Stimulated activated CD4-positive, alpha-beta T cell treated with anti-CD3 and anti-CD28 coated beads, Interleukin-1b, Interleukin-23, amount 100 ng/mL, for 1 hour (primary cell): ENCODE measurements at regions not wholly inside any gene's neighbourhood (a gene's known extent, or its start where the extent isn't known, plus 50 kb on each side); places are given as distances from the start of the nearest gene placed in this dataset.

Experiments used
- DNase-seq, 2 donors: peaks; one replicate each; pipeline ENCODE4 v3.0.0-alpha.2; 2020; ENCODE audit warnings: low read depth in 2 of 2

GRCh38 chr14:32004300-32004699, 72.8 kb upstream of the ARHGAP5 start:
- DNase-seq = no peak

- DNase-seq = no peak
These were observed 71.5 kb upstream of the ARHGAP5 start for GRCh38 chr14:32005628-32006027.

DNA sequence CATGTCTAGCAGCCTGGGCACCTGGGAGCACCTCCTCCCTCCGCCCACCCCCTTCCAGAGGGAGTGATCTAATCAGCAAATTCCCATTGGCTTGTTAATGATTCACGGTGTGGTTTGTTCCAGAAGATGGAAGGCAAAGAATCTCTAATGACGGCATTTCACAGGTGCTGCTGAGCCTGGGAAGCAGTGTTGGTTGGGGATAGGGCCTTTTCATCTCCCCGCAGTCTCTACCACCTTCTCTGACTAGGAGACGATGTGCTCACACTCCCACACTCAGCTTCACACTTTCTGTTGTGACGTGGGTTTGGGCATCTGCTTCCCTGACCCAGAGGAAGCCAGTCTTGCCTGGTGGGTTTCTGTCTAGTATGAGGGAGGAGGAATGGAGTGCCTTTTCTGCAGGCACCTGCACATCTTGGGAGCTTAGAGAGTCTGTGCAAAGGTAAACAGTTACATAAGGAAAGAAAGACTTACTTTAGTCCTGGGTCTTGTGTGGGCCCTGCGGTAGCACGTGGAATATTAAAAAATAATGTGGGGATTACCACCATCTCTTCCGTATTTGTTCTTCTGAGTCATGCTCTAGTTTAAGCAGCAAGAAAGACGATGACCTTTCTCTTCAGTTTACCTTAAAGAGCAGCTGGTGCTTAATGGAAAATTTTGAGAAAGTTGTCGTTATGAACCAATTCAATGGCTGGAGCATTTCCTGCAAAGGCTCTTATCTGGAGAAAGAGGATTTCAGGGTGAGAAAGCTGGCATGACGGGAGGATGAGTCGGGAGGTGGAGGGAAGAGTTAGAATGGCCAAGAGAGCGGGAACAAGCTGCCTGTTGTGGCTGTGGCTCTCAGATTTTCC, 70.6 kb upstream of the ARHGAP5 start:
- DNase-seq = no peak

DNA sequence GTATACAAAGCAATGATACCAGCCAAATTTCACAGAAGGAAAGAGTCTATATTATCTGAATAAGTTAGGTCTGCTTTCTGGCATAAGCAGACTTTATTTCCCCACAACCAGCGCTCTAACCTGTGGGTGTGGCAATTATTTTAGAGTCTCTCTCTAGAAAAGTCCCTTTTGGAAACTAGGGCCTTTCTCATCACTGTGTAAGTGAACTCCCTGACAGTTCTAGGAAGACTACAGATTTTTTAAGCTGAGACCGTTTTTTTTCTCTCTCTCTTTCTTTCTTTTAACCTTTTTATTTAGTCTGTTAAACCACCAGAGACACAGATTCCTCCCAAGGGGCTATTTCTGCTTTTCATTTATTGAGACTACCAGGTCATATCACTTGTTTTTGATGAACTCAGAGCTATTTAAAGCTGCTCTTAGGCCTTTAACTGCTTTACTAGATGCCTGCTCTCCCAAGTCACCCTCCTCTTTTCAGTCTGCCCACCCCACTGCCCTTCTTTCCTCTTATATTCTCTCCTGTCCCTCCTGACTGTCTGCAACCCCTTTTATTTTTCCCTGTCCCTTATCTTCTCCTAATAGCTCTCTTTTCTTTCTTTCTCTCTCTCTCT, 69.2 kb upstream of the ARHGAP5 start:
- no peak for DNase-seq

DNA sequence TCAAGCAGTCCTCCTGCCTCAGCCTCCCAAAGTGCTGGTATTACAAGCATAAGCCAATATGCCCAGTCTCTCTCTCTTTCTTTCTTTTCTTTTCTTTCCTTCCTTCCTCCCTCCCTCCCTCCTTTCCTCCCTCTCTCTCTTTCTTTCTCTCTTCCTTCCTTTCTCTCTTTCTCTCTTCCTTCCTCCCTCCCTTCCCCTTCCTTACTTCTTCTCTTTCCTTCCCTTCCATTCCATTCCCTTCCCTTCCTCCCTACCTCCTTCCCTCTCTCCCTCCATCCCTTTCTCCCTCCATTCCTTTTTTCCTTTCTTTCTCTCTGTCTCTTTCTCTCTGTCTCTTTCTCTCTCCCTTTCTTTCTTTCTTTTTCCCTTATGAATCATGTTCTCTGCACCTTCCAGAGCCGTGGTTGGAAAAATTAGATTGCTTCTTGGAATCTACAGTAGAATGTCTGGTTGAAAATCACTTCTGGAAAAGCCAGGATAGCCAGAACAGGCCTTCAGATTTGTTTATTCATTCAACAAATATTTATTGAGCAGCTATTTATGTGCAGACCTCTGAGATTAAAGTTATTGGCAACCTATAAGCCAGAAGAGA, 68.4 kb upstream of the ARHGAP5 start:
- DNase-seq = no peak

DNA sequence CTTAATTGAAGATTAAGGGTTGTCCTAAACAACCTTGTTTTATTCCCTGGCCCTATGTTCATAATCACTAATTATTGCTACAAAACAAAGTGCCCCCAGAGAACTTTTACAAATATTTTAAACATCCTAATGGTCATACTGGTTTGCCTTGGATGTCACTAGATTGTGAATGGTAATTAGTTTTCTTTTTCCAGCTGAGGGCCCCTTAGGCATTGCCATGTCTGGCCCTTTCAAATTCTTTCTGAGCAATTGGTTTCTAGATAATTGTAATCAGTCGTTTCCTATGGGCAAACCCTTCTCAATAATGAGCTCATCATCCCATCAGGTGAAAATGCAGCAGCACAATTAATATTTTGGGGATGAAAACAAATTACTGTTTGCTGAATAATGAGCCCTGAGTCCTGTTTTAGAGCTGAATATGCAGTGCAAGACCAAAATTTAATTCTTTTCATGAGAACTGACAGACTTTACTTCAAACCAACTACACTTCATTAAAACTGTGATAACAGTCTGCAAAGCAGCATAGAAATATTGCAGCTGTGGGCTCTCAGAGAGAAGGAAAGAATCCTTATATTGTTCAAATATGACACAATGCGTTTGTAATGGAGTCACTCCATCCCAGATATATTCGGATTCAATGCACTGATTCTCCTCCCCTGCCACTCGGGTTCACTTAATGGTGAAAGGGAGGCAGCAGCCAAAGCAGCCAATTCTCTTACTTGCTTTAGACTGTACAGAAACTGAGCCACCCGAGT, 67.7 kb upstream of the ARHGAP5 start:
- DNase-seq = no peak

- no peak for DNase-seq
These were observed 67.0 kb upstream of the ARHGAP5 start for GRCh38 chr14:32009976-32010581.

- no peak for DNase-seq
These were observed 66.4 kb upstream of the ARHGAP5 start for GRCh38 chr14:32010604-32011125.

- DNase-seq = no peak
These were observed 65.9 kb upstream of the ARHGAP5 start for GRCh38 chr14:32011225-32011624.

DNA sequence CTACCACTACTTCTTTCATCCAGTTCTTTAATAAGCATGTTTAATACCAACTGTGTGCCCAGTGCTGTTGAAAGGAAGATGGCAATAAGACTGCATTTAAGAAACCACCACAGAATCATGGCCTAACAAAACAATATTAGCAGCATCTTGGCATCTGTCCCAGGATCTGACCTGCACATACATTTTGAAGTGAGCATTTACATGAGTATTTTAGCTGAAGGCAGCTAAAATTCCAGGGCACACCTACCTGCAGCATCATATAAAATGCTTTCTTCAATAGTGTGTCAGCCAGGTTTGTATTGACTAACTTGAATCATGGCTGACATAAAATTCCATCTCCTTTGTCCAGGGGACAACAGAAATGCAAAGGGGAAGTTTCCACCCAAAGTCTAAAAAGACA, 65.0 kb upstream of the ARHGAP5 start:
- DNase-seq = no peak

DNA sequence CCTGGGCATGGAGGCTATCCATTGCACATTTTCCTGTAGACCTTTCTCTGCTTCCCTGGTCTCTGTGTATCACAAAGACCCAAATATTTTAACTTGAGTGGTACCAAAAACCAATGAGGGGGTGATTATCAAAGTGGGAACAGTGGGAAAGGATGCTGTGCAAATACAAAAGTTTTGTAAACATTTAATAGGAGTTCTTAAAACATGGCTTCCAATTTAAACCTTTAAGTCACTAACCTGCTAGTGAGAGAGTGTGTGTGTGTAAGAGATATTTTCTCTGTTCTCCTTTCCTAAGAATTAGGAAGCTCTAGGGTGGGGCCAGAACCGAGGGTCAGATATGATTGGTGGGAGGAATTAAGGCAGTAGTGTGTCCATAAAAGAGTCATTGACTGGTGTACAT, 64.5 kb upstream of the ARHGAP5 start:
- DNase-seq = no peak

GRCh38 chr14:32013083-32013482, 64.0 kb upstream of the ARHGAP5 start:
- DNase-seq = no peak

- no peak for DNase-seq
These were observed 63.0 kb upstream of the ARHGAP5 start for GRCh38 chr14:32014057-32014456.

DNA sequence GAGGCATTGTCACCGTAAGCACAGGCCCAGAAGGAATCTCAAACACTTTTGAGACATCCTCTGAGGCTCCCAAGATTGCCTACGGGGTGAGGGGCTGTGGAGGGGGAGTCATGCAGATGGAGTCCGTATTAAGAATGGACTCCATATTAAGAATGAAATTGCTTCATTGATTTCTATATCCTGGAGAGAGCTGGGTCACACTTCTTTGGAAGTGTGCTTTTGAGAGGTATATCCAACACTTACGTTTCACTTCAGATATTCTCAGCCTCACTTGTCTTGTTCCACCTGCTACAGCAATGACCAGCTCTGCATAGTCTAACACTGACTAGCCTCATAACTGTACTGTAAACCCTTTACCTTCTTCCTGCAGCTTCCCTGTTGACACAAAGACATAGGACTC, 62.6 kb upstream of the ARHGAP5 start:
- no peak for DNase-seq

DNA sequence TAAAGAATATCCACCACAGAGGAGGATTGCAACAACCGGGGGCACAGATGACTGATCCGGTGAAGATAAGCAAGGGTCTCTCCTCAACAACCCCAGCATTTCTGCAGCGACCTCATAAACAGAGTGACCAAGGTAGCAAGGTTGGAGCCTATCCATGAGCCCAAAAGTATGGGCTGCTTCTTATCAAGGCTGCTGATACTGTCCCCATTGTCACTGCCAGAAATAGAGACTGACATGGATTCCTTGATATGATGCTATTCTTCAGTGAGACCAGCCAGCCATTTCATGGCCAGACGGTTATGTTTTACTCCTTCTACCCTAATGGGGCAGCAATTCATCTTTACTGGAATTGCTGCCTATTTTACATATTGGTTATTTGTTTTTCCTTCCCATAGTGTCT, 61.9 kb upstream of the ARHGAP5 start:
- no peak for DNase-seq

- no peak for DNase-seq
These were observed 59.5 kb upstream of the ARHGAP5 start for GRCh38 chr14:32017587-32017986.

DNA sequence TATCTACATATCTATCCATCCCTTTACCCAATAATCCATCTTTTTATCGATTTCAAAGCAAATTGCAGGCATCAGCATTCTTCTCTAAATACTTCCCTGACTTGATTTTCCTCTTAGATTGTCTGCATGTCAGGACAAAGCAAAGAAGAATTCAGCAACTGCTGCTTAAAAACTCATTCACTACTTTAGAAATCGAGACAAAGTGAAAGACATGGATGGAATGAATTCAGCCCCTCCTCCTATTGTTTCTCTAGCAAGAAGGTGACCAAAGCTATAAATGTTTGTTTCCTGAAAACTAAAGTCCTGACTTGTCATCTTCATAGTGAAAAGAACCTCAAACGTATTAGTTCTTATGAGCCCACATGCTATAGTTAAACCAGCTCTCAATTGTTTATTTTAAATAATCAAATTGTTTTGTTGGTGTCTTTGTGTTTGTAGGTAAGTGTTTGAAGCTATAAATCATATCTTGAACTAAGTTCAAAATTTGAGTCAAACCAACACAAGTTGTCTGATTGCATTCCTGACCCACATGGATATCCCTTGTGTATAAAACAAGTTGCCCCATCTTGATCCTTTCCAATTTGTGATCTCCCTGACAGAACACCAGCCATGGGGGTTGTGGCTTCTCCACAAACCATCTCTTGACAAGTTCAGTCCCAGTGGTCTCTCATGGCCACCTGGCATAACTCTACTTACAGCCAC, 58.6 kb upstream of the ARHGAP5 start:
- DNase-seq = no peak

DNA sequence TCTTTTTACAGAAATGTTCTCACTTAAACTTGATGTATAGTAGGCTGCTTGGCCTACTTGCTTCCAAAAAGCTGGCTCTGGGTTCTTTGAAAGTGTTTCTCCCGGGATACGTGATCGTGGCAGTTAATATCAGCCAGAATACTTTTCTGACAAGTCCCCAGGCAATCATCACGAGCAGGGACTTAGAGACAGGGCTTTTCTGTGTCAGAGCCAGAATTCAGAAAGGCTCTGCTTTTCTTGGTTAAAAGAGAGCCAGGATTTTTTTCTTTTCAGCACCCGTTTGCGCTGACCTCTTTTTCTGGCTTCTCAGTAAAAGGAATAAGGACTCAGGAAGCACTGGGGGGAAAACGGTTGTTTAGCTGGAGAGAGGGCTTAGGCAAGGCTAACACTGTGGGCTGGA, 57.8 kb upstream of the ARHGAP5 start:
- DNase-seq = no peak

DNA sequence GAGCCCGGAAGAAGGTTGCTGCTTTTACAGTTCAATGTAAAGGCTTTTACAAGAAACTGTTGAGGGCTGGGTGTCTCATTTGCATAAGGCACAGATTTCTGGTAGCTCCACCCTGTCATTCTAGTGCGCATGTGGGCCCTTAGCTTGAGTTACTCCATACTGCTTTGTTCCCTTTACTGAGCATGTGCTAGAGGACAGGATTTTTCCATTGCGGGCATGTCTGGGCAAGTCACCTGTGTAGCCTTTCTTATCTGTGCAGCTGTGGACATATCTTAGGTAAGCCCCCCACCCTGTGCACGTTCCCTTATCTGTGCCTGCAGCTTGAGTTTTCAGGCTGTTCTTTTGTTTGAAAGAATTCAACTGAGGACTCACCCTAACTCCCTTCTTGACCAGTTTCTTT, 56.2 kb upstream of the ARHGAP5 start:
- DNase-seq = no peak

DNA sequence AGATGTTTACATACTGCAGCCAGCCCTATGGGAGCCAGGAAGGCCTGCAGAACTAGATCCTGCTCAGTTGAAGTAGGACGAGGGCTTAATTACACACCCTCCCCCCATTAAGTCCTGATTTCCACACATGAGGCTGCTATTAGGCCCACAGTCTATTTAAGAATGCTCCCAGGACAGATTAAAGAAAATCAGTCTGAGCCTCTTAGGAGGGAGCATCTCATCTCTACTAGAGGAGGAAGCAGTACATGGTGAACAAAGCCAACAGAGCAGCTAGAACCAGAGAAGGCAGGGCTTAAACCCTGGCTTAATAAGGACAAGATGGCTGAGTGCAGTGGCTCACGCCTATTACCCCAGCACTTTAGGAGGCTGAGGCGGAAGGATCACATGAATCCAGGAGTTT, 55.8 kb upstream of the ARHGAP5 start:
- DNase-seq = no peak

GRCh38 chr14:32022525-32022924, 54.6 kb upstream of the ARHGAP5 start:
- no peak for DNase-seq
